ENCODE measurements at regions not wholly inside any gene's neighbourhood (a gene's known extent, or its start where the extent isn't known, plus 50 kb on each side); places are given as distances from the start of the nearest gene placed in this dataset.

GRCh38 chr1:79082233-79082632, 75.7 kb upstream of the ADGRL4 start:
- Histone ChIP-seq H3K27me3 (replicated peaks; ENCODE audit: control insufficient read depth, insufficient read depth, low read length) (no peaks in the 10 kb centered on the region), H3K4me3 (replicated peaks; ENCODE audit: low read depth, low read length) (no peak overlapping the region), H3K36me3 (ENCODE audit: control insufficient read depth, insufficient read depth, low read length) (no peaks in the 10 kb centered on the region)
- DNase-seq (ENCODE audit: extremely low read depth, insufficient read length) = no peak
- no peak for TF ChIP-seq CTCF (IDR thresholded peaks at IDR 0.05; ENCODE audit: insufficient read depth, low read length, poor library complexity, severe bottlenecking)

GRCh38 chr1:79079770-79080169, 73.2 kb upstream of the ADGRL4 start:
- Histone ChIP-seq H3K36me3 (ENCODE audit: control insufficient read depth, insufficient read depth, low read length) (no peaks in the 10 kb centered on the region), H3K4me3 (replicated peaks; ENCODE audit: low read depth, low read length) (no peak overlapping the region), H3K27me3 (replicated peaks; ENCODE audit: control insufficient read depth, insufficient read depth, low read length) (no peaks in the 10 kb centered on the region)
- TF ChIP-seq CTCF (IDR thresholded peaks at IDR 0.05; ENCODE audit: insufficient read depth, low read length, poor library complexity, severe bottlenecking) = no peak
- DNase-seq (ENCODE audit: extremely low read depth, insufficient read length) = no peak

- Histone ChIP-seq H3K36me3 (ENCODE audit: control insufficient read depth, insufficient read depth, low read length) (no peaks in the 10 kb centered on the region), H3K27me3 (replicated peaks; ENCODE audit: control insufficient read depth, insufficient read depth, low read length) (no peaks in the 10 kb centered on the region), H3K4me3 (replicated peaks; ENCODE audit: low read depth, low read length) (no peak overlapping the region)
- TF ChIP-seq CTCF (IDR thresholded peaks at IDR 0.05; ENCODE audit: insufficient read depth, low read length, poor library complexity, severe bottlenecking) = no peak
- DNase-seq (ENCODE audit: extremely low read depth, insufficient read length) = no peak
These were observed 68.4 kb upstream of the ADGRL4 start for GRCh38 chr1:79074975-79075374.

- H3K36me3 ChIP-seq (ENCODE audit: control insufficient read depth, insufficient read depth, low read length) = no peaks in the 10 kb centered on the region
- DNase-seq (ENCODE audit: extremely low read depth, insufficient read length) = no peak
- no peak overlapping the region for H3K4me3 ChIP-seq (replicated peaks; ENCODE audit: low read depth, low read length)
- TF ChIP-seq CTCF (IDR thresholded peaks at IDR 0.05; ENCODE audit: insufficient read depth, low read length, poor library complexity, severe bottlenecking) = no peak
- no peaks in the 10 kb centered on the region for H3K27me3 ChIP-seq (replicated peaks; ENCODE audit: control insufficient read depth, insufficient read depth, low read length)
These were observed 63.3 kb upstream of the ADGRL4 start for GRCh38 chr1:79069828-79070227.

- Histone ChIP-seq H3K36me3 (ENCODE audit: control insufficient read depth, insufficient read depth, low read length) (no peaks in the 10 kb centered on the region), H3K4me3 (replicated peaks; ENCODE audit: low read depth, low read length) (no peak overlapping the region), H3K27me3 (replicated peaks; ENCODE audit: control insufficient read depth, insufficient read depth, low read length) (no peaks in the 10 kb centered on the region)
- no peak for TF ChIP-seq CTCF (IDR thresholded peaks at IDR 0.05; ENCODE audit: insufficient read depth, low read length, poor library complexity, severe bottlenecking)
- no peak for DNase-seq (ENCODE audit: extremely low read depth, insufficient read length)
These were observed 52.8 kb upstream of the ADGRL4 start for GRCh38 chr1:79059341-79059740.

All from GM06990 (cell line).